ENCODE measurements at regions not wholly inside any gene's neighbourhood (a gene's known extent, or its start where the extent isn't known, plus 50 kb on each side); places are given as distances from the start of the nearest gene placed in this dataset.

DNA sequence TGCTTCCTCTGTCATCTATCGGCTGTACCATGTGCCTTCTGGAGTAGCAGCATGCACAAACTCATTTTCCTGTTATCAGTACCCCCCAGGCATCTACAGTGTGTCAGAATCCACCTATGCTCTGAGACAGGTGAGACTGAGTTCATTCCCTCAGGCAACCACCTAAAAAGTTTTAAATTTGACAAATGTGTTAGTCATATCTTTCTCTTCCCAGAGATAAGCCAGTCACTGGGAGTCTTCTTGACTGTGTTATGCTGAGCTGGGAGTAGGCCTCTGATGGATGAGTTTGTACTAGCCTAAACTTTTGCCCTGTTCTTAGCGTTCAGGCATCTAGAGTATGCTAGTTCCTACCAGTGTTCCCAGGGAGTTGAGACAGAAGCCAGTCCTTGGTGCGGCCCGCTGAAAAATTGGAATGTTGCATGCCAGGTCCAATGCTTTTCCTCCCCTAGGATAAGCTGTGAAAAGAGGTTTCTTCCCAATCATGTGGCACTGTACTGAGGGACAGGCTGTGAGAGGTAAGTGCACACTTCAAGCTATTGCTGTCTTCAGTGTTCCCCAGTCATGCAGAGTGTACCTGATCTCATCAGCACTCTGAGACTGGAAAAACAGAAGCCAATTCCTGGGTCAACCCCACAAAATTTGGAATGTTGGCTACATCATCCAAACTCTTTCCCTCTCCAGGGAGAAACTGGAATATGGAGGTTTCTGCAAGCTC, 1202.3 kb downstream of the NCAM2 start:
- SMC1A ChIA-PET (ENCODE audit: uncharacterized antibody, unreplicated experiment), result no interaction called here
- intact Hi-C loops (cut with micrococcal nuclease; ENCODE audit: unreplicated experiment), result no loop called here

More for the DNA sequence above, 1202.3 kb downstream of the NCAM2 start:
- in situ Hi-C loops (cut with MboI), result no loop called here
- TF ChIP-seq, protein P1, sequence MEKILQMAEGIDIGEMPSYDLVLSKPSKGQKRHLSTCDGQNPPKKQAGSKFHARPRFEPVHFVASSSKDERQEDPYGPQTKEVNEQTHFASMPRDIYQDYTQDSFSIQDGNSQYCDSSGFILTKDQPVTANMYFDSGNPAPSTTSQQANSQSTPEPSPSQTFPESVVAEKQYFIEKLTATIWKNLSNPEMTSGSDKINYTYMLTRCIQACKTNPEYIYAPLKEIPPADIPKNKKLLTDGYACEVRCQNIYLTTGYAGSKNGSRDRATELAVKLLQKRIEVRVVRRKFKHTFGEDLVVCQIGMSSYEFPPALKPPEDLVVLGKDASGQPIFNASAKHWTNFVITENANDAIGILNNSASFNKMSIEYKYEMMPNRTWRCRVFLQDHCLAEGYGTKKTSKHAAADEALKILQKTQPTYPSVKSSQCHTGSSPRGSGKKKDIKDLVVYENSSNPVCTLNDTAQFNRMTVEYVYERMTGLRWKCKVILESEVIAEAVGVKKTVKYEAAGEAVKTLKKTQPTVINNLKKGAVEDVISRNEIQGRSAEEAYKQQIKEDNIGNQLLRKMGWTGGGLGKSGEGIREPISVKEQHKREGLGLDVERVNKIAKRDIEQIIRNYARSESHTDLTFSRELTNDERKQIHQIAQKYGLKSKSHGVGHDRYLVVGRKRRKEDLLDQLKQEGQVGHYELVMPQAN (conservative IDR thresholded peaks at IDR 0.05), result no peak
- TF ChIP-seq, protein P2, sequence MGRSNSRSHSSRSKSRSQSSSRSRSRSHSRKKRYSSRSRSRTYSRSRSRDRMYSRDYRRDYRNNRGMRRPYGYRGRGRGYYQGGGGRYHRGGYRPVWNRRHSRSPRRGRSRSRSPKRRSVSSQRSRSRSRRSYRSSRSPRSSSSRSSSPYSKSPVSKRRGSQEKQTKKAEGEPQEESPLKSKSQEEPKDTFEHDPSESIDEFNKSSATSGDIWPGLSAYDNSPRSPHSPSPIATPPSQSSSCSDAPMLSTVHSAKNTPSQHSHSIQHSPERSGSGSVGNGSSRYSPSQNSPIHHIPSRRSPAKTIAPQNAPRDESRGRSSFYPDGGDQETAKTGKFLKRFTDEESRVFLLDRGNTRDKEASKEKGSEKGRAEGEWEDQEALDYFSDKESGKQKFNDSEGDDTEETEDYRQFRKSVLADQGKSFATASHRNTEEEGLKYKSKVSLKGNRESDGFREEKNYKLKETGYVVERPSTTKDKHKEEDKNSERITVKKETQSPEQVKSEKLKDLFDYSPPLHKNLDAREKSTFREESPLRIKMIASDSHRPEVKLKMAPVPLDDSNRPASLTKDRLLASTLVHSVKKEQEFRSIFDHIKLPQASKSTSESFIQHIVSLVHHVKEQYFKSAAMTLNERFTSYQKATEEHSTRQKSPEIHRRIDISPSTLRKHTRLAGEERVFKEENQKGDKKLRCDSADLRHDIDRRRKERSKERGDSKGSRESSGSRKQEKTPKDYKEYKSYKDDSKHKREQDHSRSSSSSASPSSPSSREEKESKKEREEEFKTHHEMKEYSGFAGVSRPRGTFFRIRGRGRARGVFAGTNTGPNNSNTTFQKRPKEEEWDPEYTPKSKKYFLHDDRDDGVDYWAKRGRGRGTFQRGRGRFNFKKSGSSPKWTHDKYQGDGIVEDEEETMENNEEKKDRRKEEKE (IDR thresholded peaks at IDR 0.05), result no peak
- TF ChIP-seq FOS (IDR thresholded peaks at IDR 0.05; ENCODE audit: borderline replicate concordance, extremely low read depth, insufficient read length) (no peak), NR2C1 (IDR thresholded peaks at IDR 0.05) (no peak), IKZF1 (conservative IDR thresholded peaks at IDR 0.05) (no peak), ESRRA (IDR thresholded peaks at IDR 0.05; ENCODE audit: low read length) (no peak)
- Histone ChIP-seq H3K79me2 (ENCODE audit: control insufficient read depth, insufficient read depth, low read length) (no peaks in the 10 kb centered on the region), H3K9ac (ENCODE audit: control insufficient read depth, insufficient read depth, low read length) (no peak overlapping the region), H3K4me2 (ENCODE audit: control insufficient read depth, insufficient read depth) (no peak overlapping the region), H3K27me3 (replicated peaks in 1 of 2; ENCODE audit: control insufficient read depth in 2 of 2, insufficient read depth in 2 of 2, low read length in 1 of 2) (no peaks in the 10 kb centered on the region), H2AFZ (ENCODE audit: control insufficient read depth, low read depth, low read length) (no peak overlapping the region), H3K9me3 (replicated peaks; ENCODE audit: control insufficient read depth, insufficient read depth, low read length) (no peaks in the 10 kb centered on the region), H3K4me3 (no peak overlapping the region), H3K4me1 (ENCODE audit: control insufficient read depth, insufficient read depth, low read length) (no peaks in the 10 kb centered on the region), H4K20me1 (ENCODE audit: control insufficient read depth, insufficient read depth) (no peaks in the 10 kb centered on the region), H3K36me3 (ENCODE audit: control insufficient read depth in 2 of 2, insufficient read depth in 2 of 2, low read length in 1 of 2) (no peaks in the 10 kb centered on the region), H3K27ac (ENCODE audit: control insufficient read depth, insufficient read depth) (no peak overlapping the region)
- ChIA-PET POLR2A (no interaction called here), RAD21 (ENCODE audit: unreplicated experiment) (no interaction called here), CTCF (no interaction called here)
- DNase-seq (ENCODE audit: low read depth, low spot score) (no peak), FAIRE-seq (no peak), ATAC-seq (no peak)
- WGBS (ENCODE audit: insufficient coverage, insufficient replicate concordance, low lambda C conversion rate, missing lambda C conversion rate), result 58% methylated on average over 4 of the region's 4 CpGs
- no TSS peak for BruUV-seq (replicated peaks)
